Left renal pelvis (tissue), 4 donors: ENCODE measurements at regions not wholly inside any gene's neighbourhood (a gene's known extent, or its start where the extent isn't known, plus 50 kb on each side); places are given as distances from the start of the nearest gene placed in this dataset.
A peak's percentile ranks its signal among the peaks of the same experiment; 100 is the strongest.

ENCODE experiments used
- DNase-seq, 4 donors: peaks; one replicate each; pipeline ENCODE4 v3.0.0-alpha.2; 2013; ENCODE audit warnings: low read depth in 4 of 4, low spot score in 3 of 4

GRCh38 chr22:19620742-19621371, 93.4 kb upstream of the SEPTIN5 start:
- DNase-seq = no peak

- DNase-seq = no peak
Measured at GRCh38 chr22:19621373-19622060, 92.8 kb upstream of the SEPTIN5 start.

DNA sequence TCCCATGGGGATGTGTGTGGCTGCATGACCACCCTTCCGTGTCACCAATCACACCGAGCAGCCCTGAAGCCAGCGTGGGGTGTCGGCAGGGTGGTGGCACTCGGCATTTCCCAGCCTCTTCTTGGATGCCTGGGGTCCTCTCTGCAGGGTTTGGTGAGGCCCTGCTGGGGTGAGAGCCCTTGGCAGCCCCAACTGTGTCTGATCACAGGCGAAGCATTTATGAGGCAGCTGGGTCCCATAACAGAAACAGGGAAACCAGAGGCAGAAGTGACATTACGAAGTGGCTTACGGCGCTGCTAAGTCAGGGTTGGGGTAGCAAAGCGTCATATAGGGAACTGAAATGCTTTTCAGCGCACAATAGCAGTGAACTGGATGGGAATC, 92.3 kb upstream of the SEPTIN5 start:
- DNase-seq = no peak

DNA sequence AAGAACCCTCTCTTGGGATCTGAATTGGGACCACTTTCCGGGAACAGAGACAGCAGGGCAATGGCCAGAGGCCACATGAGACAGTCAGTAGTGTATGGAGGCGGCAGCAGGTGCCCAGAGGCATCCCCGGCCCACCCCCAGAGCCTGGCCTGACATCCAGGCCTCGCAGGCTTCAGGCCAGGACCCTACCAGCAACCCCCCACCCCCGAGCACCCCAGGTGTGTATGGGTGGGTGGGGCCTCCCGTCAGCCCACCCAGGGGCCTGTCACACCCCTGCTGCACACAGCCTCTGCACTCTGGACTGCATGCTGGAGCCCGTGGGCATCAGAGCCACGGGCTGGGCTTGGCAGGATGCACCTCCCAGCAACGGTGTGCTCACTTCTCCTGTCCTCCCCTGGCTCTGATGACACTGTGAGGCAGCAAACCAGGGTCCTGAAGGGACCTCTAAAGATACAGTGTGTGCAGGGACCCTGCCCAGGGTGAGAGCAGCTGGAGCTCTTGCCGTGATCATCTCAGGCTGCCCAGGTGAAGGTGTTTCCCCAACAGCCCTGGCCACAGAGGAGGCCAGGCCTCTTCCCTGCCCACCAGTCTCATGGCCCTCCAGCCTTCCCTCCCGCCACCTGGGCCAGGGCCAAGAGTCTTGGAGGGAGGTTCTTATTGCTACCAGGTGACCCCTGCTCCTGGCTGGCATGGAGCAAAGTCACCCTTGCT, 88.8 kb upstream of the SEPTIN5 start:
- DNase-seq = no peak

- DNase-seq = no peak
Measured at GRCh38 chr22:19626042-19626587, 88.2 kb upstream of the SEPTIN5 start.

DNA sequence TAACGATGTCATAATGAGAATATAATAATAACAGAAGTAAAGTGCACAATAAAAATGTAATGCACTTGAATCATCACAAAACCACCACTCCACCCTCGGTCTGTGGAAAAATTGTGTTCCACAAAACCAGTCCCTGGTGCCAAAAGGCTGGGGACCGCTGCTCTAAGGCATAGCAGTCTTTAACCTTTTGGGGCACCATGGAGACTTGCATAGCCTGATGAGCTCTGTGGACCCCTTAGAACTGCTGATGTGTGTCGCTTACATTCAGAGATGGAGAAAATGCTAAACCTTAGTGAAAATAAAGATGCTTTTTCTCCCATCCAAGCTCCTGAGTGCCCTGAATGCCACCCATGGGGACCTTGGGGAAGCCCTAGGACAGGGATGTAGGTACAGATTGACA, 87.6 kb upstream of the SEPTIN5 start:
- DNase-seq = no peak

- DNase-seq = no peak
Measured at GRCh38 chr22:19628038-19628776, 86.1 kb upstream of the SEPTIN5 start.

DNA sequence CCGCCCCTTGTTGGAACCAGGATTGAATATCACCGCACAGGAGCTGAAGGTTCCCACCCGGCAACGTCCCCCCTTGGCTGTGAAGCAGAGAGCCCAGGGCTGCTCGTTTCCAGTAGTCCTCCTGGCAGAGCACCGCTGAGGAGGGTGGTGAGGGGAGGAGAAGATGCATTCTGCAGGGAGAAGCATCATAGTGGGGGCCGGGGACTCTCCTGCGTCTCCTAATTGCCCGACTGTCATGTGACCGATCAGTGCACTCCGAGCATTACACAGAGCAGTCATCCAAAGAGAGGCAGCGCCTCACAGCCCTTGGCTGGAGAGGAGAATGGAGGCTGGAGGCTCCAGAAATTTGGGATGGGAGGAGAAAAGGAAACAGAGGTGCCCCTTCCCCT, 85.0 kb upstream of the SEPTIN5 start:
- DNase-seq = no peak

DNA sequence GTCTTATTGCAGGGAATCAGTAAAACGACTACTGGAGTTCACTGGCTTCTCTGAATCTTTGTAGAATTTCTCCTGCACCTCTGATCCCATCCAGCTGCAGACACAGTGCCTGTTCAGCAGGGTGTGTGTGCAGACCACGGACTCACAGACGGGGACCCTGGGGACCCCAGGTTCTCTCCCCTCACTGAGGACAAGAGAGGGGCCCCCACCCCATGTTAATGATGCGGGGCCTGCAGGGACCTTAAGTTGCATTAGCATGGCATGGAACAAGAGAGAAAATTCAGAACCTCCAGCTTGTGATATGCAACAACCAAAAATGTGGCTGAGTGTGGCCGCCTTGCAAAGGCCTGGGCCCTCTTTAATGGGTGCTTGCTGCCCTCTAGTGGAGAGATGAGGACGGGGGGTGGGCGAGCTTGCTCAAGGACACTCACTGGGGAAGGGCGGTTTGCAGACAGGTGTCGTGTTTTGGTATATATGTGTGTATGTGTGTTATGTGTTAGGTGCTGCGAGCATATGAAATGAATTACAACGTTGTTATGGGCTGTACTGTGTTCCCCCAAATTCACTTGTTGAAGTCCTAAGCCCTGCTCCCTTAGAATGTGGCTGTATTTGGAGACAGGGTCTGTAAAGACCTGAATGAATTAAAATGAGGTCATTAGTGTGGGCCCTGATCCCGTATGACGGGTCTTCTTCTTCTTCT, 84.4 kb upstream of the SEPTIN5 start:
- DNase-seq = peak; percentile 64 to 74 (median 68)

- DNase-seq = no peak
Measured at GRCh38 chr22:19630614-19631013, 83.7 kb upstream of the SEPTIN5 start.

DNA sequence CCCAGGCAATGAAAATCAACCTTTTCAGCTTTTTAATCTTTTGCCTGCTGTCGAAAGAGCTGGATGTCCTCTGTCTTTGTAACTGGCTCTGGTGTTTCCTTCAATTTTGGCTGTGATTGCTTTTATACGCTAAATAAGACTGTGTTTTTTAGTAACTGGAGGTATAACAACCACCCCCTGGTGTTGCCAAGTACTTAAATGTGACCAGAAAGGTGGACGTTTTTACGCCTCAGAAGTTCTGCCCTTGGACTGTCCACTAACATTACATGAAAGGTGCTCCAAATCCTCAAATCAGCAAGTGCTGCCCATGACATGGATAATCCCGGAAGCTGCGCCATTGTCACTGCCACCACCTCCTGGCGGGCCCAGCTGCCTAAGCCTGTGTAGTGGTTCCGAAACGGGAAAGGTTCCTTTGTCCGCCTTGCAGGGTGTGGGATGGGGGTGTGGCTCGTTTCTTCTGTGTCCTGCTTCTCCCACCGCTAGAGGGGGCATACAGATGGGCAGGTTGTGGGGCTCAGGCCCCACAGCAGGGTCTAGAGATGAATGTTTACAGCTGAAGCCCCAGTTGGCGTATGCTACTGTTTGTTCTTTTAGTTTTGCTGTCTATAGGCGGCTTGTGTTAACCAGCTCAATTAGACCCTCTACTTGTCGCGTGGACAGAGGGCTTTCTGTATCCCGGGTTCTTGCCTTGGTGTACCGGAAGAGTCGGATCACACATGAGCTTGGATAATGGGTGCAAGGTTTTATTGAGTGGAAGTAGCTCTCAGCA, 82.2 kb upstream of the SEPTIN5 start:
- DNase-seq = no peak

GRCh38 chr22:19632668-19633148, 81.6 kb upstream of the SEPTIN5 start:
- no peak for DNase-seq

GRCh38 chr22:19634226-19634975, 79.9 kb upstream of the SEPTIN5 start:
- no peak for DNase-seq

DNA sequence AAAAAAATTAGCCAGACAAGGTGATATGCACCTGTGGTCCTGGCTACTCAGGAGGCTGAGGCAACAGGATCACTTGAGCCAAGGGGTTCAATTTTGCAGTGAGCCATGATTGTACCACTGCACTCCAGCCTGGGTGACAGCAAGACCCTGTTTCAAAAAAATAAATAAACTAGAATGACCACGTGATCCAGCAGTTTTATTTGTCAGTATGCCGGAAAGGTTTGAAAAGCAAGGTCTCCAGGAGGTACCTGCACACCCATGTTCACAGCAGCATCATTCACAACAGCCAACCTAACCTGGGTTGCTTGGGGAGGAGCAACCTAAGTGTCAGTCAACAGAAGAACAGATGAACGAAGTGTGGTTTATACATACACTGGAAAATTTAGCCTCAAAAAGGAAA, 78.7 kb upstream of the SEPTIN5 start:
- no peak for DNase-seq

DNA sequence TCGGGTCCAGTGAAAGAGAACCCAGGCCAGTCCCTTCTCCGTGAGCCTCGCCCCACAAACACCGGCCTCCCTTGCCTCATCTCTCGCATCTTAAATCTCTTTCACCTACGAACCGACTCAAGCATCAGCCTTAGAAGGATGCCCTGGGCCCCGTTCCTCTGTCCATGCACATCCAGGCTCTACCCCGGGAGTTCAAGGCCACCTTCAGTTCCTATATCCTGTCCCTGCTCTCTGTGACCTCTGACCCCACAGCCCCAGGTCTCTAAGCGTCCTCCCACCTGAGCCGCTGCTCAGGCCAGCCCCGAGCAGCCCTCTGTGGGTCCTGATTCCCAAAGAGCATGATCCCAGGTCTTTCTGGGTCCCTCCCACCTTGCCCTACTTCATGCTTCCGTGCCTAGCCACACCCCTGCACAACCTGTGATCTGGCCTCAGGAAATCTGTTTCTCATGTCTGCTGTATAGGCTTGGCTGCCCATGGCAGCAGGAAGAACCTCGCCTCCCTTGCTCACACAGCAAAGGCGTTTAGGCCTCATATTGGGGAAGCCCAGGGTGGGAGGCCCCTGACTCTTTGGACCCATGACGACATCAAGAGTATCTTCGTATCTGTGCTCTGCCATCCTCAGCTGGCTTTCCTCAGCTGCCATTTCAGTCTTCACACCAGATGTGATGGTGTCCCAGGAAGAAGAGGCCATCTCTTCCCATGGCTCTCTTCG, 77.5 kb upstream of the SEPTIN5 start:
- no peak for DNase-seq

- no peak for DNase-seq
Measured at GRCh38 chr22:19637408-19638281, 76.7 kb upstream of the SEPTIN5 start.

- no peak for DNase-seq
Measured at GRCh38 chr22:19638282-19639015, 75.9 kb upstream of the SEPTIN5 start.
